Heart left ventricle (tissue), 13 donors: ENCODE measurements at regions not wholly inside any gene's neighbourhood (a gene's known extent, or its start where the extent isn't known, plus 50 kb on each side); places are given as distances from the start of the nearest gene placed in this dataset.
"Not testable (repeated sequence)": the region's sequence is repeated elsewhere in the genome, so short reads cannot be mapped to it uniquely, and the experiment has no call there.

Source experiments
- POLR2A ChIP-seq, 2 donors: fragments of 450-650 bp; IDR thresholded peaks; one replicate each; pipeline ENCODE4 v1.6.1; 2017; ENCODE audit warnings: antibody characterized with exemption in 2 of 2, mild to moderate bottlenecking in 2 of 2, moderate library complexity in 2 of 2
- TF ChIP-seq, protein P1 (sequence below), 12 donors: fragments of 200-600 bp; sonication (generic) in 4 of 12; IDR thresholded peaks; one replicate each; pipeline versions ENCODE4 v1.5.0 to v1.8.0; 2018 to 2022; ENCODE audit warnings: antibody characterized with exemption in 12 of 12, mild to moderate bottlenecking in 5 of 12
- donor health status: ischemic (EF 13 %, LVEDD 7.1; RV severe dilation, severe dysfunction).
- donor health status: DM: no; HTN: yes; CAD: no.
- donor health status: DM: no; HTN: no; CAD: no.
- donor health status: ischemic (EF 25% LVEDD 6.9; RV normal size, moderate dysfunction).
- donor health status: ischemic (EF 25% LVEDD 5.7; RV mildly dilated, moderate dysfunction).
- donor health status: ischemic (EF 35%, LVEDD 5.7; RV mildly dilated, moderate dysfunction).
- donor health status: nonischemic (EF 11% LVEDD 7.7; RV severe dilation, severe dysfunction).
- donor health status: DM: yes; HTN: yes; CAD: no.
- donor health status: PGD.
- donor health status: ischemic (EF 29% LVEDD 5.4; RV normal size, mild dysfunction).
- donor health status: nonischemic (EF 23%, LVEDD 6.1; RV moderate dilation, normal function).

DNA sequence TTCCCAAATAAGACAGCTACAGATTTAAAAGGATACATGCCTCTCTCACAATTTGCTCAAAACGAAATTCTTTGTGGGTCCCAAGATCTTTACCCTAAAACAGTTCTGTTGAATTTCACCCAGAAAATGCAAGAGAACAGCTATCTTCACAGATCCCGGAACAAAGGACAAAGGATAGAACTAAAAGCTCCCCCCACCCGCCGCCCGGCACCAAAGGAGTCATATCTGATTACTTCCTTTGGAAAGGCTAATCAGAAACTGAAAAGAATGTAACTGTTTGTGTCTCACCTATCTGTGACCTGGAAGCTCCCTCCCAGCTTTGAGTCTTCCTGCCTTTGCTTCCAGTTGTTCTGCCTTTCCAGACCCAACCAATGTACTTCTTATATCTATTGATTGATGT, 339.2 kb downstream of the CNTNAP3B start:
- TF ChIP-seq, protein P1, sequence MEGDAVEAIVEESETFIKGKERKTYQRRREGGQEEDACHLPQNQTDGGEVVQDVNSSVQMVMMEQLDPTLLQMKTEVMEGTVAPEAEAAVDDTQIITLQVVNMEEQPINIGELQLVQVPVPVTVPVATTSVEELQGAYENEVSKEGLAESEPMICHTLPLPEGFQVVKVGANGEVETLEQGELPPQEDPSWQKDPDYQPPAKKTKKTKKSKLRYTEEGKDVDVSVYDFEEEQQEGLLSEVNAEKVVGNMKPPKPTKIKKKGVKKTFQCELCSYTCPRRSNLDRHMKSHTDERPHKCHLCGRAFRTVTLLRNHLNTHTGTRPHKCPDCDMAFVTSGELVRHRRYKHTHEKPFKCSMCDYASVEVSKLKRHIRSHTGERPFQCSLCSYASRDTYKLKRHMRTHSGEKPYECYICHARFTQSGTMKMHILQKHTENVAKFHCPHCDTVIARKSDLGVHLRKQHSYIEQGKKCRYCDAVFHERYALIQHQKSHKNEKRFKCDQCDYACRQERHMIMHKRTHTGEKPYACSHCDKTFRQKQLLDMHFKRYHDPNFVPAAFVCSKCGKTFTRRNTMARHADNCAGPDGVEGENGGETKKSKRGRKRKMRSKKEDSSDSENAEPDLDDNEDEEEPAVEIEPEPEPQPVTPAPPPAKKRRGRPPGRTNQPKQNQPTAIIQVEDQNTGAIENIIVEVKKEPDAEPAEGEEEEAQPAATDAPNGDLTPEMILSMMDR (IDR thresholded peaks at IDR 0.05), result not testable (repeated sequence)
- TF ChIP-seq POLR2A (IDR thresholded peaks at IDR 0.05), result not testable (repeated sequence)
